SW480 (cell line): ENCODE measurements at regions not wholly inside any gene's neighbourhood (a gene's known extent, or its start where the extent isn't known, plus 50 kb on each side); places are given as distances from the start of the nearest gene placed in this dataset.

Source experiments
- DNase-seq: peaks from one replicate; pipeline ENCODE4 v3.0.0-alpha.2; 2016; ENCODE audit warnings: low spot score

- DNase-seq: no peak
These were observed 233.3 kb downstream of the INSIG2 start for GRCh38 chr2:118321432-118322105.

GRCh38 chr2:118320658-118321057 lies 232.4 kb downstream of the INSIG2 start:
- no peak for DNase-seq

GRCh38 chr2:118320196-118320595 lies 231.9 kb downstream of the INSIG2 start:
- DNase-seq: no peak

GRCh38 chr2:118319271-118319684 lies 231.0 kb downstream of the INSIG2 start:
- no peak for DNase-seq

GRCh38 chr2:118315606-118316005 lies 227.3 kb downstream of the INSIG2 start:
- DNase-seq: no peak

GRCh38 chr2:118312969-118313756 lies 224.9 kb downstream of the INSIG2 start:
- DNase-seq: no peak

- DNase-seq: no peak
These were observed 222.6 kb downstream of the INSIG2 start for GRCh38 chr2:118310681-118311429.

- no peak for DNase-seq
These were observed 221.8 kb downstream of the INSIG2 start for GRCh38 chr2:118309946-118310680.

GRCh38 chr2:118309257-118309945 lies 221.1 kb downstream of the INSIG2 start:
- no peak for DNase-seq

GRCh38 chr2:118307864-118308263 lies 219.6 kb downstream of the INSIG2 start:
- DNase-seq: no peak

- no peak for DNase-seq
These were observed 213.0 kb downstream of the INSIG2 start for GRCh38 chr2:118301248-118301647.

GRCh38 chr2:118300832-118301231 lies 212.6 kb downstream of the INSIG2 start:
- DNase-seq: no peak

GRCh38 chr2:118296663-118297062 lies 208.4 kb downstream of the INSIG2 start:
- DNase-seq: no peak

GRCh38 chr2:118295592-118296390 lies 207.5 kb downstream of the INSIG2 start:
- no peak for DNase-seq

GRCh38 chr2:118294063-118294462 lies 205.8 kb downstream of the INSIG2 start:
- no peak for DNase-seq

- DNase-seq: no peak
These were observed 204.7 kb downstream of the INSIG2 start for GRCh38 chr2:118292991-118293390.

- no peak for DNase-seq
These were observed 203.1 kb downstream of the INSIG2 start for GRCh38 chr2:118291251-118291880.

GRCh38 chr2:118290411-118291250 lies 202.4 kb downstream of the INSIG2 start:
- no peak for DNase-seq

- no peak for DNase-seq
These were observed 190.7 kb downstream of the INSIG2 start for GRCh38 chr2:118279005-118279404.
